Fibroblast of lung (primary cell): ENCODE measurements at regions not wholly inside any gene's neighbourhood (a gene's known extent, or its start where the extent isn't known, plus 50 kb on each side); places are given as distances from the start of the nearest gene placed in this dataset.

Source experiments
- CTCF ChIP-seq, 2 donors: IDR thresholded peaks in 1 of 2; conservative IDR thresholded peaks in 1 of 2; 1 replicate in 1 of 2; 2 replicates in 1 of 2; pipeline ENCODE4 v1.5.1; 2011 to 2012; ENCODE audit warnings: low read length in 2 of 2, control low read depth in 1 of 2, inconsistent platforms in 1 of 2, low read depth in 1 of 2, mild to moderate bottlenecking in 1 of 2
- EZH2 ChIP-seq: IDR thresholded peaks from 2 replicates; pipeline ENCODE4 v1.5.1; 2012; ENCODE audit warnings: low read length, control low read depth, mild to moderate bottlenecking; ENCODE audit errors: missing control alignments

GRCh38 chr2:177078416-177078815 lies 134.2 kb upstream of the HNRNPA3 start:
- TF ChIP-seq CTCF (conservative IDR thresholded peaks at IDR 0.05 in 1 of 2, IDR thresholded peaks at IDR 0.05 in 1 of 2; ENCODE audit: low read depth in 1 of 2, low read length in 2 of 2): no peak
- TF ChIP-seq EZH2: no peak
